ENCODE measurements at regions not wholly inside any gene's neighbourhood (a gene's known extent, or its start where the extent isn't known, plus 50 kb on each side); places are given as distances from the start of the nearest gene placed in this dataset.

DNA sequence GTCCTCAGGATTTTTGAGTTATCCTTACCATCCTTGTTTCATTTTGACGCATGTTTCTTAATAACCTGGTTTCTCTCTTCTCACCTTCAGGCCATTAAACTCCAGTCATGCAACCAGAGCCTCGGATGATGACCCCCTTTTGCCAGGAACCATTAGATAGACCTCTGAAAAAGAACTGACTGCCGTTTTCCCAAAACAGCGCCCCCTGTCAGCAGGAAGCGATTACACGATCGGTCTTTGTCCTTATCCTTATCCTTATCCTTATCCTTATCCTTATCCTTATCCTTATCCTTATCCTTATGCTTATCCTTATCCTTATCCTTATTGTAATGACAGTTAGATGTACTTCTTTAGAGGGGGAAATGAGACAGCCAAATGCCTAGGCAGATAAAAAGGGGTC lies 148.4 kb upstream of the ITM2A start:
- TF ChIP-seq, protein P1, sequence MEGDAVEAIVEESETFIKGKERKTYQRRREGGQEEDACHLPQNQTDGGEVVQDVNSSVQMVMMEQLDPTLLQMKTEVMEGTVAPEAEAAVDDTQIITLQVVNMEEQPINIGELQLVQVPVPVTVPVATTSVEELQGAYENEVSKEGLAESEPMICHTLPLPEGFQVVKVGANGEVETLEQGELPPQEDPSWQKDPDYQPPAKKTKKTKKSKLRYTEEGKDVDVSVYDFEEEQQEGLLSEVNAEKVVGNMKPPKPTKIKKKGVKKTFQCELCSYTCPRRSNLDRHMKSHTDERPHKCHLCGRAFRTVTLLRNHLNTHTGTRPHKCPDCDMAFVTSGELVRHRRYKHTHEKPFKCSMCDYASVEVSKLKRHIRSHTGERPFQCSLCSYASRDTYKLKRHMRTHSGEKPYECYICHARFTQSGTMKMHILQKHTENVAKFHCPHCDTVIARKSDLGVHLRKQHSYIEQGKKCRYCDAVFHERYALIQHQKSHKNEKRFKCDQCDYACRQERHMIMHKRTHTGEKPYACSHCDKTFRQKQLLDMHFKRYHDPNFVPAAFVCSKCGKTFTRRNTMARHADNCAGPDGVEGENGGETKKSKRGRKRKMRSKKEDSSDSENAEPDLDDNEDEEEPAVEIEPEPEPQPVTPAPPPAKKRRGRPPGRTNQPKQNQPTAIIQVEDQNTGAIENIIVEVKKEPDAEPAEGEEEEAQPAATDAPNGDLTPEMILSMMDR (IDR thresholded peaks at IDR 0.05): no peak
- TF ChIP-seq POLR2A (IDR thresholded peaks at IDR 0.05): no peak
- TF ChIP-seq POLR2AphosphoS5 (IDR thresholded peaks at IDR 0.05): no peak

All from breast epithelium (tissue), 3 donors.